KMS-11 (cell line): ENCODE measurements at regions not wholly inside any gene's neighbourhood (a gene's known extent, or its start where the extent isn't known, plus 50 kb on each side); places are given as distances from the start of the nearest gene placed in this dataset.

Experiments
- H2AFZ ChIP-seq: fragments of 200-600 bp; sonication (generic); 2 replicates; pipeline ENCODE4 v1.6.1; 2016; ENCODE audit warnings: antibody characterized with exemption, mixed run types, low read depth
- H3K27ac ChIP-seq: fragments of 200-600 bp; sonication (generic); 2 replicates; pipeline ENCODE4 v1.6.1; 2016; ENCODE audit warnings: mild to moderate bottlenecking, mixed run types
- H3K27me3 ChIP-seq: fragments of 200-600 bp; sonication (generic); 2 replicates; pipeline ENCODE4 v1.6.1; 2017; ENCODE audit warnings: mild to moderate bottlenecking, low read depth, mixed run types, moderate library complexity; ENCODE audit not compliant: insufficient read depth
- H3K36me3 ChIP-seq: fragments of 200-600 bp; sonication (generic); 2 replicates; pipeline ENCODE4 v1.6.1; 2017; ENCODE audit warnings: mild to moderate bottlenecking, mixed run types; ENCODE audit not compliant: insufficient read depth
- H3K4me1 ChIP-seq: fragments of 200-600 bp; sonication (generic); 2 replicates; pipeline ENCODE4 v1.6.1; 2016; ENCODE audit warnings: mild to moderate bottlenecking, low read depth, mixed run types; ENCODE audit not compliant: poor library complexity, severe bottlenecking
- H3K4me2 ChIP-seq: fragments of 200-600 bp; sonication (generic); 2 replicates; pipeline ENCODE4 v1.7.0; 2016; ENCODE audit warnings: mild to moderate bottlenecking, mixed run types
- H3K4me3 ChIP-seq: fragments of 200-600 bp; sonication (generic); IDR thresholded peaks from 2 replicates; pipeline ENCODE4 v1.6.1; 2017; ENCODE audit warnings: low read depth, low read length, mixed read lengths; ENCODE audit not compliant: insufficient read depth
- H3K79me2 ChIP-seq: fragments of 200-600 bp; sonication (generic); 2 replicates; pipeline ENCODE4 v1.6.1; 2016; ENCODE audit warnings: low read depth, mixed run types; ENCODE audit not compliant: insufficient read depth
- H3K9ac ChIP-seq: fragments of 200-600 bp; sonication (generic); 2 replicates; pipeline ENCODE4 v1.6.1; 2016; ENCODE audit warnings: mild to moderate bottlenecking, mixed run types
- H4K20me1 ChIP-seq: fragments of 200-600 bp; sonication (generic); 2 replicates; pipeline ENCODE4 v1.6.1; 2016; ENCODE audit warnings: mild to moderate bottlenecking, mixed run types; ENCODE audit not compliant: insufficient read depth
- TF ChIP-seq, protein P1 (sequence below): fragments of 200-600 bp; sonication (generic); conservative IDR thresholded peaks from 2 replicates; pipeline ENCODE4 v1.6.1; 2017; ENCODE audit warnings: low read depth, mild to moderate bottlenecking, antibody characterized with exemption, low read length, moderate library complexity, mixed read lengths

DNA sequence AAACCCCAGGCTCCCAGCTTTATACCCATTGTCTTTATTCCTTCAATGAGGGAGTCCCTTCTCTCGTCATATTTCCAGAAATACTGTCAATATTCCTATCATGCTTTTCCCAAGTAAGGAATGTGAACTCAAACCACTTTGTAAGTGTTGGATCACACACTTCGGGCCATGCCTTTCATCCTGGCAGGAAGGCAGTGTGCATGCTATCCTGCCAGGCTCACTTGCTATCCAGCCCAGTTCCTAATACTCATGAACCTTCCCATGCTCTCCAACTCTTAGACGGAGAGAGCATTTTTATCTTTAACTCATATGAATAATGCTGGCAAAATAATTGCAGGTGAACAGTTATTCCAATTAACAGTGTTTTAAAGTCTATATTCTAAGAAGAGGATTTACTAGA lies 639.9 kb upstream of the ACO1 start:
- Histone ChIP-seq H4K20me1 (no peaks in the 10 kb centered on the region), H3K27ac (no peak overlapping the region), H3K79me2 (no peaks in the 10 kb centered on the region), H3K36me3 (no peaks in the 10 kb centered on the region), H3K4me2 (no peak overlapping the region), H3K27me3 (no peaks in the 10 kb centered on the region), H3K9ac (no peak overlapping the region), H3K4me1 (no peaks in the 10 kb centered on the region), H2AFZ (no peak overlapping the region), H3K4me3 (no peak overlapping the region)
- TF ChIP-seq, protein P1, sequence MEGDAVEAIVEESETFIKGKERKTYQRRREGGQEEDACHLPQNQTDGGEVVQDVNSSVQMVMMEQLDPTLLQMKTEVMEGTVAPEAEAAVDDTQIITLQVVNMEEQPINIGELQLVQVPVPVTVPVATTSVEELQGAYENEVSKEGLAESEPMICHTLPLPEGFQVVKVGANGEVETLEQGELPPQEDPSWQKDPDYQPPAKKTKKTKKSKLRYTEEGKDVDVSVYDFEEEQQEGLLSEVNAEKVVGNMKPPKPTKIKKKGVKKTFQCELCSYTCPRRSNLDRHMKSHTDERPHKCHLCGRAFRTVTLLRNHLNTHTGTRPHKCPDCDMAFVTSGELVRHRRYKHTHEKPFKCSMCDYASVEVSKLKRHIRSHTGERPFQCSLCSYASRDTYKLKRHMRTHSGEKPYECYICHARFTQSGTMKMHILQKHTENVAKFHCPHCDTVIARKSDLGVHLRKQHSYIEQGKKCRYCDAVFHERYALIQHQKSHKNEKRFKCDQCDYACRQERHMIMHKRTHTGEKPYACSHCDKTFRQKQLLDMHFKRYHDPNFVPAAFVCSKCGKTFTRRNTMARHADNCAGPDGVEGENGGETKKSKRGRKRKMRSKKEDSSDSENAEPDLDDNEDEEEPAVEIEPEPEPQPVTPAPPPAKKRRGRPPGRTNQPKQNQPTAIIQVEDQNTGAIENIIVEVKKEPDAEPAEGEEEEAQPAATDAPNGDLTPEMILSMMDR, result no peak

- Histone ChIP-seq H3K4me3 (no peak overlapping the region), H2AFZ (no peak overlapping the region), H3K27ac (no peak overlapping the region), H4K20me1 (no peaks in the 10 kb centered on the region), H3K9ac (no peak overlapping the region), H3K79me2 (no peaks in the 10 kb centered on the region), H3K4me1 (no peaks in the 10 kb centered on the region), H3K27me3 (no peaks in the 10 kb centered on the region), H3K4me2 (no peak overlapping the region), H3K36me3 (no peaks in the 10 kb centered on the region)
- TF ChIP-seq, protein P1, result no peak
These were observed 639.0 kb upstream of the ACO1 start for GRCh38 chr9:31745468-31745867.

DNA sequence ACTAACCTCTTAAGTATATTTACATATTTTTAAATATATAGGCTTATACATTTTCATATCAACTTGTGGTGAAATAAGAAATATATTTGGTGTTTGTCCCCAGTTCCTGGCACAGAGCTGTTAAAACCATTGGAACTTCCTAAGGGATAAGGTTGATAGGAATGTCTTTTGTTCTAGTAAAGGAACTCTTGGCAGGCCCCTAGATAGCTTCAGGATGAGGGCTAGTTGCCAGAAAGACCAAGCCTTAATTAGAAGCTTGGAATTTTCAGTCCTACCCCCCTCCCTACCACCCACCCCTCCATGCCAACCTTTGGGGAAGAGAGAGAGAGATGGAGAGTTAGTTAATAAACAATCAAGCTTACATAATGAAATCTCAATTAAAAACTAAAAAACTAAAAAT lies 638.6 kb upstream of the ACO1 start:
- Histone ChIP-seq H3K4me2 (no peak overlapping the region), H2AFZ (no peak overlapping the region), H3K4me1 (no peaks in the 10 kb centered on the region), H3K9ac (no peak overlapping the region), H3K27ac (no peak overlapping the region), H3K36me3 (no peaks in the 10 kb centered on the region), H3K79me2 (no peaks in the 10 kb centered on the region), H4K20me1 (no peaks in the 10 kb centered on the region), H3K27me3 (no peaks in the 10 kb centered on the region), H3K4me3 (no peak overlapping the region)
- TF ChIP-seq, protein P1, result no peak

GRCh38 chr9:31753756-31754155 lies 630.7 kb upstream of the ACO1 start:
- TF ChIP-seq, protein P1, result no peak
- Histone ChIP-seq H3K9ac (no peak overlapping the region), H4K20me1 (no peaks in the 10 kb centered on the region), H3K4me1 (no peaks in the 10 kb centered on the region), H3K4me3 (no peak overlapping the region), H2AFZ (no peak overlapping the region), H3K27me3 (no peaks in the 10 kb centered on the region), H3K79me2 (no peaks in the 10 kb centered on the region), H3K27ac (no peak overlapping the region), H3K4me2 (no peak overlapping the region), H3K36me3 (no peaks in the 10 kb centered on the region)
